ENCODE measurements at regions not wholly inside any gene's neighbourhood (a gene's known extent, or its start where the extent isn't known, plus 50 kb on each side); places are given as distances from the start of the nearest gene placed in this dataset.

DNA sequence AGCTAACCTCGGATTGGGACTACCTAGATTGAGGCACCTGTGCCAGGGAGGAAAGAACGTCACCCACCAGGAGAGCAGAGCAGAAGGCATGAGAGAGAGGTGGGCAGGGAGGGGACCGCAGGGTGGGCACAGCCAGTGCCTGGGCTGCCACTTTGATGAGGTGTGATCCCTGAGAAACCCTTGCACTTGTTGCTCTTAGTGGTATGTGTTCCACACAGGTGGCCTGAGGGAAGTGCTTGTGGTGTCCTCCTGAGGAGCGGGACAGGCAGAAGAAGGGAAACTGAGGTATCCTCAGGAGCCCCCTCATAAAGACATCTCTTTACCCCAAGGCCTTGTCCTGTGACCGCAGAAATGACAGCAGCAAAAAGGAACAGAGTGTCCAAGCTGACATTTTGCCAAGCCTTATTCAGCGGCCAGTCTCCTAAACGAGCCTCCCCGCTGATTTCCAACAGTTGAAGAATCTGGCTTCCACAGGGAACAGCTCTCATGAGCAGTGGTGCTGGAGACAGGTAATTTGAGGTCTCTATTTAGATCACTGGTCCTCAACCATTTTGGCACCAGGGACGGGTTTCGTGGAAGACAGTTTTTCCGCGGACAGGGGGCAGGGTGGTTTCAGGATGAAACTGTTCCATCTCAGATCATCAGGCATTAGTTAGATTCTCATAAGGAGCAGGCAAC is 82.4 kb downstream of the FOXD1 start:
- TF ChIP-seq, protein P1, sequence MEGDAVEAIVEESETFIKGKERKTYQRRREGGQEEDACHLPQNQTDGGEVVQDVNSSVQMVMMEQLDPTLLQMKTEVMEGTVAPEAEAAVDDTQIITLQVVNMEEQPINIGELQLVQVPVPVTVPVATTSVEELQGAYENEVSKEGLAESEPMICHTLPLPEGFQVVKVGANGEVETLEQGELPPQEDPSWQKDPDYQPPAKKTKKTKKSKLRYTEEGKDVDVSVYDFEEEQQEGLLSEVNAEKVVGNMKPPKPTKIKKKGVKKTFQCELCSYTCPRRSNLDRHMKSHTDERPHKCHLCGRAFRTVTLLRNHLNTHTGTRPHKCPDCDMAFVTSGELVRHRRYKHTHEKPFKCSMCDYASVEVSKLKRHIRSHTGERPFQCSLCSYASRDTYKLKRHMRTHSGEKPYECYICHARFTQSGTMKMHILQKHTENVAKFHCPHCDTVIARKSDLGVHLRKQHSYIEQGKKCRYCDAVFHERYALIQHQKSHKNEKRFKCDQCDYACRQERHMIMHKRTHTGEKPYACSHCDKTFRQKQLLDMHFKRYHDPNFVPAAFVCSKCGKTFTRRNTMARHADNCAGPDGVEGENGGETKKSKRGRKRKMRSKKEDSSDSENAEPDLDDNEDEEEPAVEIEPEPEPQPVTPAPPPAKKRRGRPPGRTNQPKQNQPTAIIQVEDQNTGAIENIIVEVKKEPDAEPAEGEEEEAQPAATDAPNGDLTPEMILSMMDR (IDR thresholded peaks at IDR 0.05; ENCODE audit: low read depth, low read length, poor library complexity, severe bottlenecking), result no peak
- no peak for TF ChIP-seq EZH2phosphoT487 (IDR thresholded peaks at IDR 0.05; ENCODE audit: borderline replicate concordance, low read length)
